ENCODE measurements at regions not wholly inside any gene's neighbourhood (a gene's known extent, or its start where the extent isn't known, plus 50 kb on each side); places are given as distances from the start of the nearest gene placed in this dataset.
"Not testable (repeated sequence)": the region's sequence is repeated elsewhere in the genome, so short reads cannot be mapped to it uniquely, and the experiment has no call there.

- not testable (repeated sequence) for H3K36me3 Mint-ChIP-seq; H3K4me1 ChIP-seq; H3K36me3 ChIP-seq; H3K27me3 Mint-ChIP-seq (ENCODE audit: insufficient read depth, low read depth); H3F3A ChIP-seq (ENCODE audit: low read depth); H3K27ac ChIP-seq; H3K9me3 ChIP-seq (ENCODE audit: low read depth); H3K79me2 ChIP-seq (ENCODE audit: low read depth); DNase-seq (ENCODE audit: low spot score); H3K4me2 ChIP-seq; H3K27me3 ChIP-seq; H3K9ac ChIP-seq; H2AFZ ChIP-seq (replicated peaks); H3K27ac Mint-ChIP-seq; H3K4me1 Mint-ChIP-seq; H3K4me3 Mint-ChIP-seq; H4K20me1 ChIP-seq (ENCODE audit: low read depth); H3K4me3 ChIP-seq
- peaks cover 38% of the 10 kb centered on the region for H3K9me3 Mint-ChIP-seq
These were observed 169.0 kb upstream of the ZNF519 start for GRCh38 chr18:14301255-14301654.

DNA sequence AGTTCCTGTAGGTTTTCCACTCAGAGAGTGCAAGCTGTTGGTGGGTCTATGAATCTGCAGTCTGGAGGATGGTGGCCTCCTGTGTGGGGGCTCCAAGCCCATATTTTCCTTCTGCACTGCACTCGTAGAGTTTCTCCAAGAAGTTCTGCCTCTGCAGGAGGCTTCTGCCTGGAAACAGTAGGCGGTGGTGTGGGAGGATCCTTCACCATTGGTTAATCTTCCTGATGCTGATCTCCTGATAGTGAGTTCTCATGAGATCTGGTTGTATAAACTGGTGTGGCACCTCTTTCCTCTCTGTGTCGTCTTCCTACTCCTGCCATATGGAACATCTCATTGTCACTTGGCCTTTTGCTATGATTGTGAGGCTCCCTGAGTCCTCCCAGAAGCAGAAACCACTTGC lies 162.8 kb upstream of the ZNF519 start:
- not testable (repeated sequence) for H3K9me3 ChIP-seq (ENCODE audit: low read depth); H3K4me1 ChIP-seq; H3K27me3 Mint-ChIP-seq (ENCODE audit: insufficient read depth, low read depth); H3K36me3 Mint-ChIP-seq; H3K27ac Mint-ChIP-seq; H3F3A ChIP-seq (ENCODE audit: low read depth); H3K9me3 Mint-ChIP-seq; H3K79me2 ChIP-seq (ENCODE audit: low read depth); H3K4me1 Mint-ChIP-seq; DNase-seq (ENCODE audit: low spot score); H3K4me3 ChIP-seq; H4K20me1 ChIP-seq (ENCODE audit: low read depth); H3K36me3 ChIP-seq; H2AFZ ChIP-seq (replicated peaks); H3K4me3 Mint-ChIP-seq; H3K27me3 ChIP-seq; H3K27ac ChIP-seq; H3K9ac ChIP-seq; H3K4me2 ChIP-seq

DNA sequence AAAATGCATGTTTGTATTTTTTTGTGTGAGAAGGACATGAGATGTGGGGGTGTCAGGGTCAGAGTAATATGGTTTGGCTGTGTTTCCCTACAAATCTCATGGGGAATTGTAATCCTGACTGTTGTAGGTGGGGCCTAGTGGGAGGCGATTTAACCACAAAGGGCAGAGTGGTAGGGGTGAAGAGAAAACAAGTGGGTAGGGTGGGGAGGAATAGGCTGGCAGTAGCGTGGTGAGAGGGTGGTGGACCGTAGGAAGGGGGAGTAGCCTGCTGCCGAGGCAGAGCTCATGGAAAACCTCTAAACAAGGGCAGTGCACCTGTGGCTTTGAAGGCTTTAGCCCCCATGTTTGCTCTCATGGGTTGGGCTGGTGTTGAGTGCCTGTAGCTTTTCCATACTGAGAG lies 152.8 kb upstream of the ZNF519 start:
- Histone ChIP-seq H2AFZ (replicated peaks) (no peak overlapping the region), H3K4me2 (no peak overlapping the region), H3K79me2 (ENCODE audit: low read depth) (no peaks in the 10 kb centered on the region), H3F3A (ENCODE audit: low read depth) (no peaks in the 10 kb centered on the region), H3K9me3 (ENCODE audit: low read depth) (no peaks in the 10 kb centered on the region), H3K9ac (no peak overlapping the region), H3K4me1 (no peaks in the 10 kb centered on the region), H3K36me3 (no peaks in the 10 kb centered on the region), H3K4me3 (no peak overlapping the region), H3K27me3 (no peaks in the 10 kb centered on the region), H4K20me1 (ENCODE audit: low read depth) (no peaks in the 10 kb centered on the region), H3K27ac (no peak overlapping the region)
- Mint-ChIP-seq H3K4me3 (no peak overlapping the region), H3K27ac (no peak overlapping the region), H3K9me3 (peaks cover 18% of the 10 kb centered on the region), H3K4me1 (no peaks in the 10 kb centered on the region), H3K36me3 (no peaks in the 10 kb centered on the region), H3K27me3 (ENCODE audit: insufficient read depth, low read depth) (peaks cover 2% of the 10 kb centered on the region)
- DNase-seq (ENCODE audit: low spot score), result no peak
- TF ChIP-seq, protein P1, sequence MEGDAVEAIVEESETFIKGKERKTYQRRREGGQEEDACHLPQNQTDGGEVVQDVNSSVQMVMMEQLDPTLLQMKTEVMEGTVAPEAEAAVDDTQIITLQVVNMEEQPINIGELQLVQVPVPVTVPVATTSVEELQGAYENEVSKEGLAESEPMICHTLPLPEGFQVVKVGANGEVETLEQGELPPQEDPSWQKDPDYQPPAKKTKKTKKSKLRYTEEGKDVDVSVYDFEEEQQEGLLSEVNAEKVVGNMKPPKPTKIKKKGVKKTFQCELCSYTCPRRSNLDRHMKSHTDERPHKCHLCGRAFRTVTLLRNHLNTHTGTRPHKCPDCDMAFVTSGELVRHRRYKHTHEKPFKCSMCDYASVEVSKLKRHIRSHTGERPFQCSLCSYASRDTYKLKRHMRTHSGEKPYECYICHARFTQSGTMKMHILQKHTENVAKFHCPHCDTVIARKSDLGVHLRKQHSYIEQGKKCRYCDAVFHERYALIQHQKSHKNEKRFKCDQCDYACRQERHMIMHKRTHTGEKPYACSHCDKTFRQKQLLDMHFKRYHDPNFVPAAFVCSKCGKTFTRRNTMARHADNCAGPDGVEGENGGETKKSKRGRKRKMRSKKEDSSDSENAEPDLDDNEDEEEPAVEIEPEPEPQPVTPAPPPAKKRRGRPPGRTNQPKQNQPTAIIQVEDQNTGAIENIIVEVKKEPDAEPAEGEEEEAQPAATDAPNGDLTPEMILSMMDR (IDR thresholded peaks at IDR 0.05), result no peak
- no peak for TF ChIP-seq EZH2phosphoT487 (IDR thresholded peaks at IDR 0.05)
- no peak for TF ChIP-seq EZH2 (IDR thresholded peaks at IDR 0.05)

DNA sequence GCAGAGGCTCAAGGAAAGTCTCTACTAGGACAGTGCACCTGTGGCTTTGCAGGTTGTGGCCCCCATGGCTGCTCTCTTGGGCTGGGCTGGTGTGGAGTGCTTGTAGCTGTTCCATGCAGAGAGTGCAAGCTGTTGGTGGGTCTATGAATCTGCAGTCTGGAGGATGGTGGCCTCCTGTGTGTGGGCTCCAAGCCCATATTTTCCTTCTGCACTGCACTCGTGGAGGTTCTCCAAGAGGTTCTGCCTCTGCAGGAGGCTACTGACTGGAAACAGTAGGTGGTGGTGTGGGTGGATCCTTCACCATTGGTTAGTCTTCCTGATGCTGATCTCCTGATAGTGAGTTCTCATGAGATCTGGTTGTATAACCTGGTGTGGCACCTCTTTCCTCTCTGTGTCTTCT lies 143.2 kb upstream of the ZNF519 start:
- not testable (repeated sequence) for H3K27me3 Mint-ChIP-seq (ENCODE audit: insufficient read depth, low read depth); DNase-seq (ENCODE audit: low spot score); H3K36me3 Mint-ChIP-seq; H3K9ac ChIP-seq; H3K4me1 Mint-ChIP-seq; H3K9me3 ChIP-seq (ENCODE audit: low read depth); H3F3A ChIP-seq (ENCODE audit: low read depth); H3K4me2 ChIP-seq; H3K36me3 ChIP-seq; H3K4me3 Mint-ChIP-seq; H3K4me3 ChIP-seq; H3K79me2 ChIP-seq (ENCODE audit: low read depth); H4K20me1 ChIP-seq (ENCODE audit: low read depth); H2AFZ ChIP-seq (replicated peaks); H3K27ac ChIP-seq; H3K4me1 ChIP-seq; H3K27me3 ChIP-seq; H3K27ac Mint-ChIP-seq
- H3K9me3 Mint-ChIP-seq, result peaks cover 62% of the 10 kb centered on the region

DNA sequence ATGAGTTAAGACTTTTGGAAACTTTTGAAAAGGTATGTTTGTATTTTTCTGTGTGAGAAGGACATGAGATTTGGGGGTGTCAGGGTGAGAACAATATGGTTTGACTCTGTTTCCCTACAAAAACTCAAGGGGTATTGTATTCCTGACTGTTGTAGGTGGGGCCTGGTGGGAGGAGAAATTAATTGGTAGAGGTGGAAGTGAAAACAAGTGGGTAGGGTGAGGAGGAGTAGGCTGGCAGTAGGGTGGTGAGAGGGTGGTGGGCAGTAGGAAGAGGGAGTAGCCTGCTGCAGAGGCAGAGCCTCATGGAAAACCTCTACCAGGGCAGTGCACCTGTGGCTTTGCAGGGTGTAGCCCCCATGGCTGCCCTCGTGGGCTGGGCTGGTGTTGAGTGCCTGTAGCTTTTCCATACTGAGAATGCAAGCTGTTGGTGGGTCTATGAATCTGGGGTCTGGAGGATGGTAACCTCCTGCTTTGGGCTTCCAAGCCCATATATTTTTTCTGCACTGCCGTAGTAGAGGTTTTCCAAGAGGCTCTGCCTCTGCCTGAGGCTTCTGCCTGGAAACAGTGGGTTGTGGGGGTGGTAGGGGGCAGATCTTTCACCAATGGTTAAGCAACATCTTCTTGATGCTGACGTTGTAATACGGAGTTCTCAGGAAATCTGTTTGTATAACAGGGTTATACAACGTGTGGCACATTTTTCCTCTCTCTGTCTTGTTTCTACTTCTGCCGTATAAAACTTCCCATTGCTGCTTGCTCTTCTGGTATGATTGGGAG lies 133.6 kb upstream of the ZNF519 start:
- H3K27ac ChIP-seq; DNase-seq (ENCODE audit: low spot score); H3F3A ChIP-seq (ENCODE audit: low read depth); H3K4me1 ChIP-seq; H3K4me2 ChIP-seq; H4K20me1 ChIP-seq (ENCODE audit: low read depth); H3K9ac ChIP-seq; H3K27me3 ChIP-seq; H3K4me3 Mint-ChIP-seq; H3K36me3 ChIP-seq; H3K4me1 Mint-ChIP-seq; H3K4me3 ChIP-seq; H3K27ac Mint-ChIP-seq; H2AFZ ChIP-seq (replicated peaks); H3K27me3 Mint-ChIP-seq (ENCODE audit: insufficient read depth, low read depth); H3K79me2 ChIP-seq (ENCODE audit: low read depth); H3K36me3 Mint-ChIP-seq; H3K9me3 ChIP-seq (ENCODE audit: low read depth): not testable (repeated sequence)
- H3K9me3 Mint-ChIP-seq, result peaks cover 49% of the 10 kb centered on the region

- H2AFZ ChIP-seq (replicated peaks); H3K4me1 ChIP-seq; H3K27me3 Mint-ChIP-seq (ENCODE audit: insufficient read depth, low read depth); H3K36me3 ChIP-seq; H3K79me2 ChIP-seq (ENCODE audit: low read depth); H4K20me1 ChIP-seq (ENCODE audit: low read depth); H3K27ac ChIP-seq; H3K9ac ChIP-seq; H3K4me2 ChIP-seq; H3K27ac Mint-ChIP-seq; H3K36me3 Mint-ChIP-seq; H3K9me3 ChIP-seq (ENCODE audit: low read depth); H3K4me3 Mint-ChIP-seq; H3K4me1 Mint-ChIP-seq; H3K4me3 ChIP-seq; DNase-seq (ENCODE audit: low spot score); H3K27me3 ChIP-seq; H3F3A ChIP-seq (ENCODE audit: low read depth): not testable (repeated sequence)
- peaks cover 38% of the 10 kb centered on the region for H3K9me3 Mint-ChIP-seq
These were observed 130.6 kb upstream of the ZNF519 start for GRCh38 chr18:14262786-14263185.

GRCh38 chr18:14250084-14250677 lies 117.9 kb upstream of the ZNF519 start:
- H3K4me1 ChIP-seq; H3K27ac ChIP-seq; H3K4me3 ChIP-seq; H3K27ac Mint-ChIP-seq; H3K79me2 ChIP-seq (ENCODE audit: low read depth); H3K36me3 Mint-ChIP-seq; H3K27me3 ChIP-seq; H3K4me2 ChIP-seq; H3F3A ChIP-seq (ENCODE audit: low read depth); DNase-seq (ENCODE audit: low spot score); H3K9me3 ChIP-seq (ENCODE audit: low read depth); H3K4me3 Mint-ChIP-seq; H3K36me3 ChIP-seq; H3K9ac ChIP-seq; H3K27me3 Mint-ChIP-seq (ENCODE audit: insufficient read depth, low read depth); H2AFZ ChIP-seq (replicated peaks); H3K4me1 Mint-ChIP-seq; H4K20me1 ChIP-seq (ENCODE audit: low read depth): not testable (repeated sequence)
- H3K9me3 Mint-ChIP-seq, result peaks cover 21% of the 10 kb centered on the region
